Right forelimb (tissue), 1 donor: ENCODE measurements at regions not wholly inside any gene's neighbourhood (a gene's known extent, or its start where the extent isn't known, plus 50 kb on each side); places are given as distances from the start of the nearest gene placed in this dataset.
"Not testable (repeated sequence)": the region's sequence is repeated elsewhere in the genome, so short reads cannot be mapped to it uniquely, and the experiment has no call there.

Experiments used
- DNase-seq: peaks from one replicate; pipeline ENCODE4 v3.0.0-alpha.2; 2018

GRCh38 chr6:80605165-80605989 is 498.9 kb downstream of the BCKDHB start:
- no peak for DNase-seq

- no peak for DNase-seq
These were observed 497.2 kb downstream of the BCKDHB start for GRCh38 chr6:80603679-80604078.

GRCh38 chr6:80594461-80594860 is 488.0 kb downstream of the BCKDHB start:
- no peak for DNase-seq

GRCh38 chr6:80592436-80592835 is 486.0 kb downstream of the BCKDHB start:
- DNase-seq = no peak

GRCh38 chr6:80586242-80586641 is 479.8 kb downstream of the BCKDHB start:
- DNase-seq = no peak

GRCh38 chr6:80579391-80580023 is 473.0 kb downstream of the BCKDHB start:
- DNase-seq = no peak

GRCh38 chr6:80573320-80573719 is 466.8 kb downstream of the BCKDHB start:
- not testable (repeated sequence) for DNase-seq

GRCh38 chr6:80566361-80566760 is 459.9 kb downstream of the BCKDHB start:
- no peak for DNase-seq

GRCh38 chr6:80553071-80553740 is 446.7 kb downstream of the BCKDHB start:
- no peak for DNase-seq

GRCh38 chr6:80550748-80551147 is 444.3 kb downstream of the BCKDHB start:
- DNase-seq = no peak

GRCh38 chr6:80550281-80550680 is 443.8 kb downstream of the BCKDHB start:
- no peak for DNase-seq

GRCh38 chr6:80548532-80548931 is 442.1 kb downstream of the BCKDHB start:
- DNase-seq = no peak

GRCh38 chr6:80547827-80548226 is 441.4 kb downstream of the BCKDHB start:
- DNase-seq = no peak

- no peak for DNase-seq
These were observed 438.7 kb downstream of the BCKDHB start for GRCh38 chr6:80544976-80545722.

GRCh38 chr6:80544555-80544954 is 438.1 kb downstream of the BCKDHB start:
- DNase-seq = no peak

GRCh38 chr6:80543598-80544222 is 437.2 kb downstream of the BCKDHB start:
- DNase-seq = no peak

GRCh38 chr6:80543151-80543550 is 436.7 kb downstream of the BCKDHB start:
- no peak for DNase-seq

GRCh38 chr6:80541886-80542285 is 435.4 kb downstream of the BCKDHB start:
- DNase-seq = no peak

GRCh38 chr6:80541181-80541580 is 434.7 kb downstream of the BCKDHB start:
- no peak for DNase-seq

GRCh38 chr6:80540700-80541099 is 434.2 kb downstream of the BCKDHB start:
- DNase-seq = no peak

GRCh38 chr6:80537118-80537972 is 430.9 kb downstream of the BCKDHB start:
- DNase-seq = no peak
